Trophoblast cell (in vitro differentiated cells and primary cell): ENCODE measurements at regions not wholly inside any gene's neighbourhood (a gene's known extent, or its start where the extent isn't known, plus 50 kb on each side); places are given as distances from the start of the nearest gene placed in this dataset.

Experiments
- DNase-seq, 2 donors: peaks; one replicate each; pipeline ENCODE4 v3.0.0-alpha.2; 2016
- H2AFZ ChIP-seq: 2 replicates; pipeline ENCODE4 v1.6.1; 2013; ENCODE audit warnings: low read length, moderate library complexity, mild to moderate bottlenecking; ENCODE audit not compliant: insufficient read depth, poor library complexity
- H2AK5ac ChIP-seq: 2 replicates; pipeline ENCODE4 v1.6.1; 2013; ENCODE audit warnings: mild to moderate bottlenecking, low read length
- H2BK120ac ChIP-seq: 2 replicates; pipeline ENCODE4 v1.6.1; 2013; ENCODE audit warnings: low read length, mild to moderate bottlenecking, moderate library complexity; ENCODE audit not compliant: insufficient read depth, poor library complexity
- H2BK12ac ChIP-seq: 2 replicates; pipeline ENCODE4 v1.6.1; 2013; ENCODE audit warnings: mild to moderate bottlenecking, low read length, moderate library complexity
- H2BK5ac ChIP-seq: 2 replicates; pipeline ENCODE4 v1.6.1; 2013; ENCODE audit warnings: low read length, low read depth, moderate library complexity, mild to moderate bottlenecking; ENCODE audit not compliant: poor library complexity
- H3K14ac ChIP-seq: 2 replicates; pipeline ENCODE4 v1.6.1; 2013; ENCODE audit warnings: mild to moderate bottlenecking, low read length
- H3K18ac ChIP-seq: 2 replicates; pipeline ENCODE4 v1.6.1; 2013; ENCODE audit warnings: mild to moderate bottlenecking, low read length
- H3K23ac ChIP-seq: 2 replicates; pipeline ENCODE4 v1.6.1; 2013; ENCODE audit warnings: low read length
- H3K27ac ChIP-seq: 2 replicates; pipeline ENCODE4 v1.5.1; 2013; ENCODE audit warnings: low read depth, mild to moderate bottlenecking, inconsistent platforms, low read length, moderate library complexity
- H3K27me3 ChIP-seq: 2 replicates; pipeline ENCODE4 v1.6.1; 2013; ENCODE audit warnings: inconsistent platforms, mild to moderate bottlenecking, low read length, moderate library complexity; ENCODE audit not compliant: insufficient read depth
- H3K36me3 ChIP-seq, 2 experiments: 1 replicate in 1 of 2; 2 replicates in 1 of 2; pipeline ENCODE4 v1.6.1; 2013; ENCODE audit warnings: low read length in 2 of 2, mild to moderate bottlenecking in 2 of 2, moderate library complexity in 1 of 2; ENCODE audit not compliant: insufficient read depth in 2 of 2, control insufficient read depth in 1 of 2
- H3K4ac ChIP-seq: 2 replicates; pipeline ENCODE4 v1.6.1; 2013; ENCODE audit warnings: low read depth, mild to moderate bottlenecking, low read length, moderate library complexity
- H3K4me1 ChIP-seq, 2 experiments: 1 replicate in 1 of 2; 2 replicates in 1 of 2; pipeline ENCODE4 v1.6.1; 2013; ENCODE audit warnings: low read length in 2 of 2, mild to moderate bottlenecking in 2 of 2, moderate library complexity in 1 of 2; ENCODE audit not compliant: insufficient read depth in 2 of 2, control insufficient read depth in 1 of 2
- H3K4me2 ChIP-seq: 2 replicates; pipeline ENCODE4 v1.6.1; 2013; ENCODE audit warnings: inconsistent platforms, mild to moderate bottlenecking, low read length, moderate library complexity
- H3K4me3 ChIP-seq: 2 replicates; pipeline ENCODE4 v1.5.1; 2013; ENCODE audit warnings: mild to moderate bottlenecking, low read depth, low read length, inconsistent platforms
- H3K79me1 ChIP-seq: one replicate; pipeline ENCODE4 v1.6.1; 2013; ENCODE audit warnings: low read length
- H3K79me2 ChIP-seq: 2 replicates; pipeline ENCODE4 v1.6.1; 2013; ENCODE audit warnings: low read length, mild to moderate bottlenecking; ENCODE audit not compliant: control insufficient read depth, insufficient read depth, poor library complexity
- H3K9ac ChIP-seq: 2 replicates; pipeline ENCODE4 v1.6.1; 2013; ENCODE audit warnings: mild to moderate bottlenecking, low read length
- H3K9me3 ChIP-seq: 2 replicates; pipeline ENCODE4 v1.6.1; 2013; ENCODE audit warnings: low read depth, mild to moderate bottlenecking, control low read depth, inconsistent platforms, low read length; ENCODE audit not compliant: insufficient read depth
- H4K12ac ChIP-seq: 2 replicates; pipeline ENCODE4 v1.6.1; 2013; ENCODE audit warnings: low read depth, mild to moderate bottlenecking, low read length, moderate library complexity
- H4K8ac ChIP-seq: 2 replicates; pipeline ENCODE4 v1.6.1; 2013; ENCODE audit warnings: low read depth, mild to moderate bottlenecking, low read length, moderate library complexity
- H4K91ac ChIP-seq: one replicate; pipeline ENCODE4 v1.6.1; 2013; ENCODE audit warnings: low read depth, mild to moderate bottlenecking, low read length, moderate library complexity
- WGBS: extraction: QIAGEN DNeasy Blood & Tissue Kit; methylation state at CpG from one replicate; pipeline ENCODE4 v1.1.7; 2013; ENCODE audit warnings: missing lambda C conversion rate; ENCODE audit not compliant: insufficient read length, insufficient coverage; ENCODE audit errors: extremely low coverage; 5-methylcytosine and 5-hydroxymethylcytosine counted together

DNA sequence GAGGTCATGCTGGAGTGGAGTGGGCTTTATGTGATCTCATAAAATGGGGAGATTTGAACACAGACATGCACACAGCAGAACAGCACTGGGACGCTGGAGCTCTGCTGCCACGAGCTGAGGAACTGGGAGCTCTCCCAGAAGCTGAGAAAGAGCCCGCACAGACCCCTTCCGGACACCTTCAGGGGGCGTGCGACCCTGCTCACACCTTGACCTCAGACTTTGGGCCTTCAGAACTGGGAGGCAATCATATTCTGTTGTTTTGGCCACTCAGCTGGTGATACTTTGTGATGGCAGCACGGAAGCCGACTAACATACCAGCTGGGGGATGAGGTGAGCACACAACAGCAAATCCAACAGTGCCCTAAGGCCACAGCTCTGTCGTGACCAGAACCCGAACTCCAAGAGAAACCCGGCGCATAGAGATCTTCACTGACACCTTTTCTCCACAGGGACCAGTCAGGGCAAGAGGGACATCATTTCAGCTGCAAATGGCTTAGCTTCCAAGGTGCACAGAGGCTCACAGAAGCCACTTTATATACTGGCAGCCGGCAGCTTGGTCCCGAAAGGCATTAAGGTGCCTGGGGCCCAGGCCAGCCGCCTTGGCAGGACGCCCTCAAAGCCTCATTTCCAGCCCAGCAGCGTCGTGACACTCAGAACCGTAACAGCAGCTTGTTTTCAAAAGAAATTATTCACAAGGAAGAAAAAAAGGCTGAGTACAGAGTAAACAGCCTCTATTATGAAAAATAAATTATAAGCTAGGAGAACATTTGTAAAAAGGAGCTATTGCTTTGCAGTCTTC, 89.3 kb downstream of the RNASET2 start:
- Histone ChIP-seq H3K79me2 (no peaks in the 10 kb centered on the region), H3K4me1 (peaks cover 3 to 5% of the 10 kb centered on the region in 2 experiments), H4K8ac (no peak overlapping the region), H3K14ac (no peak overlapping the region), H2AK5ac (no peak overlapping the region), H3K27me3 (peaks cover 3% of the 10 kb centered on the region), H3K23ac (no peak overlapping the region), H2AFZ (no peak overlapping the region), H3K36me3 (no peaks in the 10 kb centered on the region), H3K4me3 (no peak overlapping the region), H3K79me1 (no peaks in the 10 kb centered on the region), H3K18ac (no peak overlapping the region), H3K27ac (no peak overlapping the region), H3K4me2 (no peak overlapping the region), H4K91ac (no peak overlapping the region), H4K12ac (no peak overlapping the region), H2BK12ac (no peak overlapping the region), H3K4ac (no peak overlapping the region), H3K9ac (no peak overlapping the region), H3K9me3 (no peaks in the 10 kb centered on the region), H2BK120ac (no peak overlapping the region), H2BK5ac (no peak overlapping the region)
- DNase-seq, result no peak
- WGBS, result no CpG with 5 or more reads among the region's 19 CpGs

- Histone ChIP-seq H2AK5ac (no peak overlapping the region), H3K23ac (no peak overlapping the region), H2BK5ac (no peak overlapping the region), H2AFZ (no peak overlapping the region), H3K18ac (no peak overlapping the region), H3K9me3 (peaks cover 2% of the 10 kb centered on the region), H3K79me2 (no peaks in the 10 kb centered on the region), H3K14ac (no peak overlapping the region), H3K27ac (no peak overlapping the region), H2BK120ac (no peak overlapping the region), H4K8ac (no peak overlapping the region), H3K4ac (no peak overlapping the region), H4K12ac (no peak overlapping the region), H3K4me2 (no peak overlapping the region), H3K4me1 (peaks cover 3 to 4% of the 10 kb centered on the region in 2 experiments), H3K27me3 (peaks cover 7% of the 10 kb centered on the region), H3K9ac (no peak overlapping the region), H3K4me3 (no peak overlapping the region), H3K36me3 (no peaks in the 10 kb centered on the region), H4K91ac (no peak overlapping the region), H2BK12ac (no peak overlapping the region), H3K79me1 (no peaks in the 10 kb centered on the region)
- WGBS, result no CpG with 5 or more reads among the region's 1 CpG
- DNase-seq, result no peak
These were observed 92.0 kb downstream of the RNASET2 start for GRCh38 chr6:166864333-166864732.

- H3K9me3 ChIP-seq, result peaks cover 2% of the 10 kb centered on the region
- H3K4me2 ChIP-seq, result peak overlapping the region; percentile 81
- peak overlapping the region; percentile 56 for H3K9ac ChIP-seq
- H3K4me3 ChIP-seq, result peak overlapping the region; percentile 71
- no peak overlapping the region for H3K27ac ChIP-seq
- no peaks in the 10 kb centered on the region for H3K79me2 ChIP-seq
- peaks cover 7% of the 10 kb centered on the region for H3K27me3 ChIP-seq
- H2BK12ac ChIP-seq, result no peak overlapping the region
- H3K79me1 ChIP-seq, result no peaks in the 10 kb centered on the region
- WGBS, result no CpG with 5 or more reads among the region's 21 CpGs
- no peak overlapping the region for H3K14ac ChIP-seq
- H3K4ac ChIP-seq, result no peak overlapping the region
- H3K18ac ChIP-seq, result no peak overlapping the region
- H4K8ac ChIP-seq, result no peak overlapping the region
- no peak overlapping the region for H2AFZ ChIP-seq
- no peak overlapping the region for H4K91ac ChIP-seq
- no peak overlapping the region for H3K23ac ChIP-seq
- H2AK5ac ChIP-seq, result no peak overlapping the region
- DNase-seq, result no peak
- no peak overlapping the region for H2BK5ac ChIP-seq
- H3K4me1 ChIP-seq, result peaks cover 3 to 4% of the 10 kb centered on the region in 2 experiments
- no peak overlapping the region for H2BK120ac ChIP-seq
- H3K36me3 ChIP-seq, result no peaks in the 10 kb centered on the region
- H4K12ac ChIP-seq, result no peak overlapping the region
These were observed 93.3 kb downstream of the RNASET2 start for GRCh38 chr6:166862978-166863530.

DNA sequence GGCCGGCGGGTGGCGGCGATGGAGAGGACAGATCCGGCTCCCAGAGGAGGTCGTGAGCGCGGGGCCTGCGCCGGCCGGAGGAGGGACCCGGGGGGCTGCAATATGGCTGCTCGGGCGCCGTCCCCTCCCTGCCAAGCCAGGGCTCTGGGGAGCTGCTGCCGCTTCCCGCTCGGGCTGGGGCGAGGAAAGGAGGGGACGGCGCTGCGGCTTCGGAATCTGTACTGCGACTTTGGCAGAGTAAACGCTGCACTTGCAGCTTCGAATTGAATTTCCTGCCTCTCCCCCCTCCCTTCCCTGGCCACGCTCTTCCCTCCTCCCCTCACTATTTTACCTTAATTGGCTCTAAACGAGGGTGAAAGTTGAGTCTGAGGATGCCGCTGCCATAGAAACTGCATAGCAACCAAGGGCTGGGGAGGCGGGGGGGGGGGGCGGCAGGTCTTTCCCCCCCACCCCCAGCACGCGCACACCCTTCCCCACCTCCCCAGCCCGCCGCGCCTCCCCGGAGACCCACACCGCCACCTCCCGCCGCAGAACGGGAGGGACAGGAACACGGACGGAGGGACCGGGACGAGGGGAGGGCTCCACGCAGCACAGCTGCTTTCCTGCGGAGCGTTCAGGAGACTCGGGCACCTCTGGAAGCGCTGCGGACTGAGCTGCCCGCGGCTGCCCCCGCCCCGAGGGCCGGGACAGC, 93.9 kb downstream of the RNASET2 start:
- Histone ChIP-seq H2AFZ (no peak overlapping the region), H3K36me3 (no peaks in the 10 kb centered on the region), H3K4me3 (peak overlapping the region; percentile 71), H2BK120ac (no peak overlapping the region), H2AK5ac (no peak overlapping the region), H4K8ac (no peak overlapping the region), H3K4ac (no peak overlapping the region), H2BK12ac (no peak overlapping the region), H3K18ac (no peak overlapping the region), H3K27me3 (peaks cover 7% of the 10 kb centered on the region), H2BK5ac (no peak overlapping the region), H3K9ac (no peak overlapping the region), H3K14ac (no peak overlapping the region), H3K27ac (no peak overlapping the region), H3K79me2 (no peaks in the 10 kb centered on the region), H4K91ac (no peak overlapping the region), H3K4me1 (peaks cover 3 to 4% of the 10 kb centered on the region in 2 experiments), H3K23ac (no peak overlapping the region), H3K79me1 (no peaks in the 10 kb centered on the region), H3K9me3 (peaks cover 2% of the 10 kb centered on the region), H3K4me2 (peak overlapping the region; percentile 81), H4K12ac (no peak overlapping the region)
- peak in 1 of 2 donors; percentile 6 for DNase-seq
- WGBS, result no CpG with 5 or more reads among the region's 56 CpGs
